Left hindlimb (tissue), 1 donor: ENCODE measurements at regions not wholly inside any gene's neighbourhood (a gene's known extent, or its start where the extent isn't known, plus 50 kb on each side); places are given as distances from the start of the nearest gene placed in this dataset.
"Not testable (repeated sequence)": the region's sequence is repeated elsewhere in the genome, so short reads cannot be mapped to it uniquely, and the experiment has no call there.

Experiments
- DNase-seq: peaks from one replicate; pipeline ENCODE4 v3.0.0-alpha.2; 2018

GRCh38 chr5:130546211-130546610 is 618.8 kb downstream of the HINT1 start:
- DNase-seq, result no peak

GRCh38 chr5:130545291-130545690 is 619.8 kb downstream of the HINT1 start:
- DNase-seq, result no peak

- DNase-seq, result no peak
These were observed 623.3 kb downstream of the HINT1 start for GRCh38 chr5:130541617-130542221.

- no peak for DNase-seq
These were observed 628.4 kb downstream of the HINT1 start for GRCh38 chr5:130536691-130537090.

- no peak for DNase-seq
These were observed 628.5 kb downstream of the CHSY3 start for GRCh38 chr5:130532786-130533185.

GRCh38 chr5:130529511-130530485 is 625.5 kb downstream of the CHSY3 start:
- no peak for DNase-seq

- DNase-seq, result no peak
These were observed 624.8 kb downstream of the CHSY3 start for GRCh38 chr5:130529111-130529510.

- no peak for DNase-seq
These were observed 624.2 kb downstream of the CHSY3 start for GRCh38 chr5:130528474-130528873.

GRCh38 chr5:130526708-130527107 is 622.4 kb downstream of the CHSY3 start:
- no peak for DNase-seq

- DNase-seq, result no peak
These were observed 615.9 kb downstream of the CHSY3 start for GRCh38 chr5:130520211-130520610.

- DNase-seq, result no peak
These were observed 610.9 kb downstream of the CHSY3 start for GRCh38 chr5:130514984-130515690.

- DNase-seq, result no peak
These were observed 598.4 kb downstream of the CHSY3 start for GRCh38 chr5:130502702-130503101.

GRCh38 chr5:130501151-130501865 is 597.0 kb downstream of the CHSY3 start:
- DNase-seq, result no peak

GRCh38 chr5:130500495-130500894 is 596.2 kb downstream of the CHSY3 start:
- DNase-seq, result not testable (repeated sequence)

GRCh38 chr5:130496215-130496614 is 592.0 kb downstream of the CHSY3 start:
- DNase-seq, result no peak

- DNase-seq, result no peak
These were observed 584.0 kb downstream of the CHSY3 start for GRCh38 chr5:130488252-130488651.

GRCh38 chr5:130479045-130479804 is 575.0 kb downstream of the CHSY3 start:
- no peak for DNase-seq

- no peak for DNase-seq
These were observed 572.1 kb downstream of the CHSY3 start for GRCh38 chr5:130476325-130476724.

GRCh38 chr5:130462516-130462915 is 558.3 kb downstream of the CHSY3 start:
- DNase-seq, result no peak

- DNase-seq, result no peak
These were observed 550.9 kb downstream of the CHSY3 start for GRCh38 chr5:130455175-130455574.

GRCh38 chr5:130452744-130453143 is 548.5 kb downstream of the CHSY3 start:
- DNase-seq, result no peak

- DNase-seq, result no peak
These were observed 532.2 kb downstream of the CHSY3 start for GRCh38 chr5:130436430-130436829.
